Type B pancreatic cell (in vitro differentiated cells): ENCODE measurements at regions not wholly inside any gene's neighbourhood (a gene's known extent, or its start where the extent isn't known, plus 50 kb on each side); places are given as distances from the start of the nearest gene placed in this dataset.

ENCODE experiments used
- DNase-seq: peaks from one replicate; pipeline ENCODE4 v3.0.0; 2021; ENCODE audit warnings: mixed read lengths; ENCODE audit not compliant: unreplicated experiment; ENCODE audit errors: extremely low spot score
- H3K27ac Mint-ChIP-seq: 2 replicates; pipeline ENCODE4 v1.8.0; 2021; ENCODE audit warnings: mild to moderate bottlenecking, mixed read lengths
- H3K27me3 Mint-ChIP-seq: 2 replicates; pipeline ENCODE4 v1.8.0; 2021; ENCODE audit warnings: mixed read lengths
- H3K36me3 Mint-ChIP-seq: 2 replicates; pipeline ENCODE4 v1.8.0; 2021; ENCODE audit warnings: mixed read lengths
- H3K4me1 Mint-ChIP-seq: one replicate; pipeline ENCODE4 v1.8.0; 2021; ENCODE audit warnings: mixed read lengths; ENCODE audit not compliant: unreplicated experiment
- H3K4me3 Mint-ChIP-seq: 2 replicates; pipeline ENCODE4 v1.8.0; 2021; ENCODE audit warnings: mild to moderate bottlenecking, mixed read lengths
- H3K9me3 Mint-ChIP-seq: 2 replicates; pipeline ENCODE4 v1.8.0; 2021; ENCODE audit warnings: mixed read lengths
- TF ChIP-seq, protein P1 (sequence below): fragments of 200-600 bp; sonication (generic); conservative IDR thresholded peaks from 2 replicates; pipeline ENCODE4 v1.5.0; 2021; ENCODE audit warnings: antibody characterized with exemption, mild to moderate bottlenecking

DNA sequence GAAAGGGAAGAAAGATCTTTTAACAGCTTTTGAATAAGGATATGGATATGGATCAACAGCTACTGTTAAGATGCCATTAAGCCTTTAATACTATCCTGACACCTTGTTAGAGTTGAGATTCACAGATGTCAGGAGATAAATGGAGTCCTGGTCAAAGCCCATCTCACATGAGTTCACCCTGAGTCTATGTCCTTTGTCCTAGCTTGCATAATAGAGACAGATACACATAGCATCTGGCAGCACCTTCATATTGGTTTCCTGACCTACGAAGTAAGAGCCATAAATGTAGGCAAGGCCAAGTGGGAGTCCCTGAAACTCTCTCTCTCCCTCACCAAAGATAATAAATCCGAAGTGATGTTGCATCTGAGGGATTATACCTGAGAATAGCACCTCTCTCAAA lies 79.1 kb upstream of the F13A1 start:
- no peaks in the 10 kb centered on the region for H3K36me3 Mint-ChIP-seq
- H3K9me3 Mint-ChIP-seq: peaks cover 5% of the 10 kb centered on the region
- no peak for DNase-seq
- H3K4me3 Mint-ChIP-seq: no peak overlapping the region
- peaks cover 16% of the 10 kb centered on the region for H3K27me3 Mint-ChIP-seq
- no peak overlapping the region for H3K27ac Mint-ChIP-seq
- H3K4me1 Mint-ChIP-seq: no peaks in the 10 kb centered on the region
- TF ChIP-seq, protein P1, sequence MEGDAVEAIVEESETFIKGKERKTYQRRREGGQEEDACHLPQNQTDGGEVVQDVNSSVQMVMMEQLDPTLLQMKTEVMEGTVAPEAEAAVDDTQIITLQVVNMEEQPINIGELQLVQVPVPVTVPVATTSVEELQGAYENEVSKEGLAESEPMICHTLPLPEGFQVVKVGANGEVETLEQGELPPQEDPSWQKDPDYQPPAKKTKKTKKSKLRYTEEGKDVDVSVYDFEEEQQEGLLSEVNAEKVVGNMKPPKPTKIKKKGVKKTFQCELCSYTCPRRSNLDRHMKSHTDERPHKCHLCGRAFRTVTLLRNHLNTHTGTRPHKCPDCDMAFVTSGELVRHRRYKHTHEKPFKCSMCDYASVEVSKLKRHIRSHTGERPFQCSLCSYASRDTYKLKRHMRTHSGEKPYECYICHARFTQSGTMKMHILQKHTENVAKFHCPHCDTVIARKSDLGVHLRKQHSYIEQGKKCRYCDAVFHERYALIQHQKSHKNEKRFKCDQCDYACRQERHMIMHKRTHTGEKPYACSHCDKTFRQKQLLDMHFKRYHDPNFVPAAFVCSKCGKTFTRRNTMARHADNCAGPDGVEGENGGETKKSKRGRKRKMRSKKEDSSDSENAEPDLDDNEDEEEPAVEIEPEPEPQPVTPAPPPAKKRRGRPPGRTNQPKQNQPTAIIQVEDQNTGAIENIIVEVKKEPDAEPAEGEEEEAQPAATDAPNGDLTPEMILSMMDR: no peak

DNA sequence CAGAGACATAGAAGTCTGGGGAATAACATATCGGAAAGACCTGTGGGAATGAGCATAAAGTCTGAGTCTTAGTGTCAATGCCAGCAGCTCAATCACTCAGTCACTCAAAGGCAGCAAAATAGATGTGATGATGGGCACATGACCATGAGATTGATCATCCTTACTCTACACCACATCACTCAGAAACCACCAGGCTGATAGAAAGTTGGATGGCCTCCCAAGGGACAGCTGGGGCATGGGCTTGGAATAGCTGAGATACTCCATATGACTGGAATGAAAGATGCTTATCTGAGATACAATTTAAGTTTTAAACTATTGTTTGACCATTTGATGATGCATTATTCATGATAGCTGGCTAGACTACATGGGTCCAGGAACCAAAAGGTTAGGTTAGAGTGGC lies 80.9 kb upstream of the F13A1 start:
- H3K36me3 Mint-ChIP-seq: no peaks in the 10 kb centered on the region
- H3K4me1 Mint-ChIP-seq: no peaks in the 10 kb centered on the region
- no peak overlapping the region for H3K4me3 Mint-ChIP-seq
- H3K27me3 Mint-ChIP-seq: peaks cover 8% of the 10 kb centered on the region
- H3K9me3 Mint-ChIP-seq: peaks cover 5% of the 10 kb centered on the region
- H3K27ac Mint-ChIP-seq: no peak overlapping the region
- TF ChIP-seq, protein P1: no peak
- no peak for DNase-seq

DNA sequence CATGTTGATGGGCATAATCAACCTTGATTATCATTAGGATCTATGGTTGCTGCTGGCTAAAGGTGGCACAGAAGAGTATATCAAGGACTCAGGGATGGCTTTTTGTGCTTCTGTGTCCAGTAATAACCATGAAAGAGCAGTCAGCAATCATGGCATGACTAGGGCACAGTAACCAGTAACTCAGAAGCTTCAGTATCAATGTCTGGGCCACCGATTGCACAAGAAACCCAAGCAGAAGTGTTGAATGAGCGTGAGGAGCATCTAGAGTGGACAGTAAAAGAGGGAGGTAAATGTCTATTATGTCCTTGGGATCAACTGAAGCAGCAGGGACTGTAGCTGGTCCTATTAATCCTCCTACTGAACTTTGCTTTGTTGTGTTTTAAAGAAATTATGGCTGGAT lies 81.5 kb upstream of the F13A1 start:
- TF ChIP-seq, protein P1: no peak
- H3K4me1 Mint-ChIP-seq: no peaks in the 10 kb centered on the region
- H3K27ac Mint-ChIP-seq: no peak overlapping the region
- no peak overlapping the region for H3K4me3 Mint-ChIP-seq
- peaks cover 5% of the 10 kb centered on the region for H3K9me3 Mint-ChIP-seq
- H3K36me3 Mint-ChIP-seq: no peaks in the 10 kb centered on the region
- H3K27me3 Mint-ChIP-seq: peaks cover 3% of the 10 kb centered on the region
- DNase-seq: no peak

DNA sequence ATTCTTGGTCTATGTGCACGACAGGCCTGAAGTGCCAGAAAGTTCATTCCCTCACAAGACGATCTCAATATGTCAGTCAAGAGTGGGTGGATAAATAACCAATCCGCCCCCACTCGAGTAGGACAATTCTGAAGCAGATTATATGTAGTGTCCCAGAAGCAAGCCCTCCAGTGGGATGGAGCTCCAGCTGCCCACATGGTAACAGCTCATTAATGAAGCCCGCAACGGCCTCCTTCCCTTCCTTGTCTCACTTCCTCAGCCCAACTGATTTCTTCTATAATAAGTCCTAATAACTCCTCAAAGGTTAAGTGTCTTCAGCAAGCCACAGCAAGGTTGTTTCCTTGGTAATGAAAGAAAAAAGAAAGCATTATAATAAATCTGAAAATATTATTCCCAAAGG lies 82.1 kb upstream of the F13A1 start:
- peaks cover 3% of the 10 kb centered on the region for H3K27me3 Mint-ChIP-seq
- peaks cover 5% of the 10 kb centered on the region for H3K9me3 Mint-ChIP-seq
- no peak for DNase-seq
- no peaks in the 10 kb centered on the region for H3K36me3 Mint-ChIP-seq
- H3K4me3 Mint-ChIP-seq: no peak overlapping the region
- no peak overlapping the region for H3K27ac Mint-ChIP-seq
- TF ChIP-seq, protein P1: no peak
- H3K4me1 Mint-ChIP-seq: no peaks in the 10 kb centered on the region

DNA sequence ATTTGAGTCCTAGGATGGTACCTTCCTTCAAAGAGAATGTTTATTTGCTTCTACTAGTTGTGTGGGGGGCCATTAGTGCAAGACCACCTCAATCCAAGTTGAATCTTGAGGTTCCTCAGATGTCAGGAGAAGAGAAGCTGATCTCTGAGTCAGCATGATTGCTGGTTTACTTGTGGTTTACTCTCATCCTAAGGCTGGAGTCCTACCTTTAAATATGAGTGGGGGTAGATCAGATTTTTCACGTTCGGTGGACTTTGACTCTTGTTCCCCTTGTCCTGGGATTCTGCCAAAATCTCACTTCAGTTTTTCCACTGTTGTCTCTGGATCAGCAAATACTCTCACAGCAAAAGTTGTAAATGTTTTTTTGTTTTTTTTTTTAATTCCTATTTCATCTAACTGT lies 84.6 kb upstream of the F13A1 start:
- no peak for DNase-seq

More for the DNA sequence above, 84.6 kb upstream of the F13A1 start:
- no peak overlapping the region for H3K27ac Mint-ChIP-seq
- no peaks in the 10 kb centered on the region for H3K4me1 Mint-ChIP-seq
- H3K9me3 Mint-ChIP-seq: peaks cover 5% of the 10 kb centered on the region
- H3K36me3 Mint-ChIP-seq: no peaks in the 10 kb centered on the region
- H3K4me3 Mint-ChIP-seq: no peak overlapping the region
- peaks cover 6% of the 10 kb centered on the region for H3K27me3 Mint-ChIP-seq
- TF ChIP-seq, protein P1: no peak
